ENCODE measurements at regions not wholly inside any gene's neighbourhood (a gene's known extent, or its start where the extent isn't known, plus 50 kb on each side); places are given as distances from the start of the nearest gene placed in this dataset.

- TF ChIP-seq POLR2A (IDR thresholded peaks at IDR 0.05) (no peak), CTCF (IDR thresholded peaks at IDR 0.05) (no peak)
Observed at GRCh38 chr14:45649051-45649450, 396.0 kb upstream of the MIS18BP1 start.
